Skeletal muscle satellite cell (primary cell): ENCODE measurements at regions not wholly inside any gene's neighbourhood (a gene's known extent, or its start where the extent isn't known, plus 50 kb on each side); places are given as distances from the start of the nearest gene placed in this dataset.

ENCODE experiments used
- H3K27me3 ChIP-seq: 2 replicates; pipeline ENCODE4 v1.7.0; 2013; ENCODE audit warnings: low read length; ENCODE audit not compliant: control insufficient read depth, insufficient read depth
- H3K36me3 ChIP-seq: 2 replicates; pipeline ENCODE4 v1.7.0; 2013; ENCODE audit warnings: mild to moderate bottlenecking, control low read depth, low read length; ENCODE audit not compliant: insufficient read depth
- H3K4me1 ChIP-seq: 2 replicates; pipeline ENCODE4 v1.7.0; 2013; ENCODE audit warnings: low read length; ENCODE audit not compliant: control insufficient read depth, insufficient read depth
- H3K4me2 ChIP-seq: 2 replicates; pipeline ENCODE4 v1.7.0; 2013; ENCODE audit warnings: mild to moderate bottlenecking, low read length
- H3K4me3 ChIP-seq: 2 replicates; pipeline ENCODE4 v1.7.0; 2013; ENCODE audit warnings: low read length
- H3K9ac ChIP-seq: 2 replicates; pipeline ENCODE4 v1.7.0; 2013; ENCODE audit warnings: mild to moderate bottlenecking, low read depth, low read length, moderate library complexity
- H3K9me3 ChIP-seq: replicated peaks from 2 replicates; pipeline ENCODE4 v1.7.0; 2013; ENCODE audit warnings: mild to moderate bottlenecking, control low read depth, low read length

DNA sequence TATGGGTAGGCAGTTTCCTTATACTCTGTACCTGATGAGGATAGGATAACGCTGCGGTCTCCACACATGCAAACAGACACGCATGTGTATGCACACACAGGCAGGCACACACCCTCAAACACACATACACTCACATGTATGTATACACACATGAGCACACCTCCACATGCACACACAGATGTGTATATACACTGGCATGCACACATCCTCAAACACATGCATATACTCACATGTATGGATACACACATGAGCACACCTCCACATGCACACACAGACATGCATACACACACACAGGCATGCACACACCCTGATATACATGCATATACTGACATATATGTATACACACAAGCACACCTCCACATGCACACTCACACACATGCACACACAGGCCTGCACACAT is 267.8 kb upstream of the HDAC4 start:
- Histone ChIP-seq H3K27me3 (no peaks in the 10 kb centered on the region), H3K4me2 (no peak overlapping the region), H3K9me3 (peaks cover 4% of the 10 kb centered on the region), H3K4me1 (no peaks in the 10 kb centered on the region), H3K4me3 (no peak overlapping the region), H3K9ac (no peak overlapping the region), H3K36me3 (no peaks in the 10 kb centered on the region)

DNA sequence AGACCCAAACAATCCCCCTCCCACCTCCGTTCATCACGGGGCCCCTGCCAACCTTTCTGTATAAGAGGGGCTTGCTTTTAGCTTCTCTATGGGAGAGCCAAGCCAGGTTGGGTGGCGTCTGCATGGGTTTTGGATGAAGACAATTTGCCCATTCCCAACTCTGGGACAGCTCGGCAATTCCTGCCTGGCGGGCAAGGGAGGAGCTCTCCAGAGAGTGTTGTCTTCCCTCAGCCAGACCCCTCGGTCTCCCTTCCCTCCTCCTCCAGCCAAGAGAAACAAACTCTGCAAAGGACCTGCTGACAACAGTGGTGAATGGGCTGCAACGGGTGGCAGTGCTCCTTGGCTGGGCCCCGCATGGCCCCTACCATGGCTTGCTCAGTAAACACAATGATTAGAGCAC is 267.2 kb upstream of the HDAC4 start:
- Histone ChIP-seq H3K9ac (no peak overlapping the region), H3K4me3 (no peak overlapping the region)

DNA sequence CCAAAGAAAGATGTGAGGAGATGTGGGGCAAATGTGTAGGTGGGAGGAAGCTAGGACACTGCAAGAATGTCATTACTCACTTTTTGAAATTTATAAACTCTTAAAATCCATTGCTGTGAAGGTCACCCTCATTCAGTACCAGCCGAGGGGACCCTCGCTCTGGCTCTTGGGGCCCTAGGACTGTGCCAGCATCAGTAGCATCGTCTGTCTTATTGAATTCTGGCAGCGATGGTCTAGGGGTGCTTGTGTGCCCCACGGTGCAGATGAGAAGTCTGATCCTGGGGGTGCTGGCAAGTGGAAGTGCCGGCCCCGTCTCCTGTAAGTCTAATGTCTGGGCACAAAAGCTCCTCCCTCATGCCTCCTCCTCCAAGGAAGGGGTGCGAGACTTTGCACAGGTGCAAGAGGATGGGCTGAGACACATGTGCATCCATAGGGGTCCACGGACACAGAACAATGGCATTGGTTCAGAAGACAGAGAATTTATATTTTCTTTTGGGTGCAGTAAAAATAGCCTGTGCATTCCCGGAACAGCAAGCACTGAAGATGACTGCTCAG is 266.7 kb upstream of the HDAC4 start:
- H3K4me2 ChIP-seq, result no peak overlapping the region

More for the DNA sequence above, 267.2 kb upstream of the HDAC4 start:
- H3K4me2 ChIP-seq, result no peak overlapping the region
- no peaks in the 10 kb centered on the region for H3K36me3 ChIP-seq
- no peaks in the 10 kb centered on the region for H3K4me1 ChIP-seq
- peaks cover 4% of the 10 kb centered on the region for H3K9me3 ChIP-seq
- no peaks in the 10 kb centered on the region for H3K27me3 ChIP-seq

DNA sequence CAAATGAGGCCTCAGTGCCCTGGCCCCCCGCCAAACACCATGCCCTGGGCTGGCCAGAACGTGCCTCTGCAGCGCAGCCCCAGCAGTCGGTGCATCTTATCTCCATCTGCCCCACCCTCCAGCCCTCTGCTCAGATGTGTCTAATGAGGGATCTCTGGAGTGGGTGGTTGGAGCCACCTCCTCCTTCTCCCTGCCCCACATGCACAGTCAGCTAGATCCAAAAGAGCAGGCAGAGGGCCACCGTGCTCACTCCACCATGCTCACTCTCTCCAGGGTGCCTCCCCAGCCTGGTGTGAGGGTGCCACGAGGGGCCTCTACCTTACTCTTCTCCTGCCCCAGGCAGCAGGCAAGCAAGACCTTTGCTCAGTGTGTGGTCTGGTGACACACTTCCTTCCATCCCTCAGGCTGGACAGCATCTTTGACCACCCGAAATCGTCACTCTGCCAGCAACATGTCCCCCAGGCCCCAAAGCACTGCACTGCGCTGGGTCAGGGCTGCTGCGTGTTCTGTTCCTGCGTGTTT is 266.1 kb upstream of the HDAC4 start:
- Histone ChIP-seq H3K4me2 (no peak overlapping the region), H3K27me3 (no peaks in the 10 kb centered on the region), H3K4me1 (no peaks in the 10 kb centered on the region), H3K9ac (no peak overlapping the region), H3K36me3 (no peaks in the 10 kb centered on the region), H3K9me3 (peaks cover 4% of the 10 kb centered on the region), H3K4me3 (no peak overlapping the region)

More for the DNA sequence above, 266.7 kb upstream of the HDAC4 start:
- H3K9ac ChIP-seq, result no peak overlapping the region
- peaks cover 4% of the 10 kb centered on the region for H3K9me3 ChIP-seq
- H3K4me1 ChIP-seq, result no peaks in the 10 kb centered on the region
- no peaks in the 10 kb centered on the region for H3K27me3 ChIP-seq
- no peaks in the 10 kb centered on the region for H3K36me3 ChIP-seq
- no peak overlapping the region for H3K4me3 ChIP-seq

DNA sequence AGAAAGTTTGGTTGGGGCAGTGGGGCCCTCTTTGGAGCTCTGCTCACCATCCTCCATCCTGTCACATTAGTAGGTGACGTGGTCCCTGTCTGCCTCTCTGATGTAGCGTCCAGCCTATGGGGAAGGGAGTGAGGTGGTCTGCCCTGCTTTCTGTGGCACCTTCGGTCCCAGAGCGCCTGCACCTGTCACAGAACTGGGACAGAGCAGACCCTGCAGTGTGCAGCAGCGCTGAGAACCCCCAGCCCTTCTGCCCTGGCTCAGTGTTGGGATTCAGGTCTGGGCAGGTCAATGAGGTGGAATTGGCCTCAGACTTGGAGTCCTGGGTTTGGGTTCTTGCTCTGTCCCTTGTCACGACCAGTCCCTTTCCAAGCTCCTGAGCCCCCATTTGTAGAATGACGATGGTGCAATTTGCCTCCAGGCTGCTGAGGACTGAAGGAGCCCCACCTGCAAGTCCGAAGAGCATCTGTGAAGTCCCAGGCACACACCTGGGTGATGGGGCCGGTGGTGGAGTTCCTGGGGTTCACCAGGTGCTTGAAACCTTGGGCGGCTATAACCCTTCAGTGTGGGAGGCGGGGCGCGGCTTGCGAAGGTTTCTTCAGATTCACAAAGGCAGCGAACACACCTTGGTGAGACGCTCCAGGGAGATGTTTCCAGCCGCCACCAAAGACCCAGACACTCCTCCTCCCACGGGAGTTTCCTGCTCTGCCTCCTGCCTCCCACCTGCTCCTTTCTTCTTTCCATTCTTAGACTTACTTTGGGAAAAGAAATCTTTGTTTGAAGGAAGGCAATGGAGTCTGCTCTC is 265.4 kb upstream of the HDAC4 start:
- no peaks in the 10 kb centered on the region for H3K36me3 ChIP-seq
- no peaks in the 10 kb centered on the region for H3K4me1 ChIP-seq
- no peak overlapping the region for H3K4me2 ChIP-seq
- no peaks in the 10 kb centered on the region for H3K27me3 ChIP-seq
- peaks cover 4% of the 10 kb centered on the region for H3K9me3 ChIP-seq
- no peak overlapping the region for H3K4me3 ChIP-seq
- H3K9ac ChIP-seq, result no peak overlapping the region

DNA sequence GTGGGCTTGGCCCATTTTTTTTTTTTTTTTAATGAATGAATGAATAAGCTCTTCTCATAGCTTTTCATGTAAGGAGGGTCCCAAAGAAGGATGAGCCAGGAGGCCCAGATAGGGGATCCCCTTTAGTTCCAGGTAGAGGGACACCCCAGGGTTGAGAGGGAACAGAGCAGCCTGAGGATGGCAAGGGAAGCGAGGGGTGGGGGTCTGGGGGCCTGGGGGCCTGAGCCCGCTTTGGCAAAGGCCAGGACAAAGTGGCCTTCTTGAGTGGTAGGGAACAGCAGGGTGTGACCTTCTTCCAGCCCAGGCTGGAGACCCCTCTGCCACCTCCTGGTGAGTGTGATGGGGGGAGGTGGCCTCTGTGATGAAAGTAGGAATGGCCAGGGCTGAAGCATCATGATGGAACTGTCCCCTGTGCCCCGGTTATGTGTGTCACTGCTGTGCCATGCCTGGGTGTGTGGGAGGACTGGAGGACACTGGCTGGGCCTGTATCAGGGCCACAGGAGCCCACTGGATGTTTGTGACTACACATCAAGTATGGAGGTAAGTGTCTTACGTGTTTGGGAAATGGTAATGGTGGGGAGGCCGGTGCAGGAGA is 263.5 kb upstream of the HDAC4 start:
- no peaks in the 10 kb centered on the region for H3K4me1 ChIP-seq
- no peak overlapping the region for H3K9ac ChIP-seq
- H3K9me3 ChIP-seq, result peaks cover 4% of the 10 kb centered on the region
- no peaks in the 10 kb centered on the region for H3K36me3 ChIP-seq
- no peak overlapping the region for H3K4me3 ChIP-seq
- no peaks in the 10 kb centered on the region for H3K27me3 ChIP-seq
- H3K4me2 ChIP-seq, result no peak overlapping the region

DNA sequence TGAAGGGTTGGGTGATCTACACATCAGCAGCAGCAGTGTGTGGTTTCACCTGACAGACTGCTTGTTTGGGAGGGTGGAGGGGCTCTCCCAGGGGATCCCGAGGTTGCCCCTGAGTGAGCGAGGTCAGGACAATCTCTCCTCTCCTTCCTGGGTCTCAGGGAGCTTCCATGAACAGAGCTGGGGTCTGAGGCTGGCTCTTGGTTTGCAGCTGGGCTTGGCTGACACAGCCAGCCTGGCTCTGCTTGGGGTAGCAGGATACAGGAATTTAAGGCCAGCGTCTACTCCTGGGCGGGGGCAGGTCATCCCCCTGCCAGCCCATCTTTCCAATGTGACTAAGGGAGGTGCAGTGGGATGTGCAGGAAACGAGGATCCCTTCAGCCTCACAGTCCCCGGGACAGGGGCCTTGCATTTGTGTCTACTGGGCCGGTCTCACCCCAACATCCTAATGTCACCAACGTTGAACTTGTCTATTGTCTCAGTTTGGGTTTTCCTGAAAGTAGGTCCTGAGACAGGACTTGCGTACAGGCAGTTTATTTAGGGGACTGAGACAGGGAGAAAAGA is 262.6 kb upstream of the HDAC4 start:
- no peaks in the 10 kb centered on the region for H3K27me3 ChIP-seq
- H3K9me3 ChIP-seq, result no peaks in the 10 kb centered on the region
- no peak overlapping the region for H3K4me3 ChIP-seq

DNA sequence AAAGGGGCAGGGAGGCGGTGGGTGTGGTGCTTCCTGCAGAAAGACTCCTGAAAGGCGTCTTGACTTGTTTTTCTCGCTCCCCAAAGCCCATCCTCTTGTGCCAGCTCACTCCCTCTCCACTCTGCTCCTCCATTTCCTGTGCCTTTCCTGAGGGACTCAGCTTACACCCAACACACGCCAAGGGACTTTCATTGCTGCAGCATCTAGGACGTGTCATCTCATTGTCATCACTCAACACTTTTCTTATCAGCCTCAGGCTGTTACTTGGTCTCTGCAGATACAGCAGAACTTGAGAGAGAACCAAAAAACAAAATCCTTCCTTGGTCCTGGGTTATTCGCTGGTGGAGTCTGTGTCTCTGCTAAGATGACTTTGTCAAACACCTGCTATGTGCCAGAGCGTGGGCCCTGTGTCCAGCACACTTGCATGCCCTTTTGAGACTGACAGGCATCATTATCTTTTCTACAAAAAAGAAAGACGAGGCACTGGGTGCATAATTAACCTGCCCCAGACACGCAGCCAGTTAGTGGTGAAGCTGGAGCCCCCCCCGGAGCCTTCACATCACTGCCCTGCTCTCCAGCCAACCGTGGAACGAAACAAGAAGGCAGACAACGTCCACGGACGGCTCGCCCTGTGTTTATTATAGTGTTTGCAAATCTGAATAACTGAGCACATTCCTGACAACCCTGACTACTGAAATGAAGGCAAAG is 261.7 kb upstream of the HDAC4 start:
- Histone ChIP-seq H3K4me3 (no peak overlapping the region), H3K9me3 (no peaks in the 10 kb centered on the region), H3K4me1 (no peaks in the 10 kb centered on the region), H3K9ac (no peak overlapping the region), H3K4me2 (no peak overlapping the region), H3K27me3 (no peaks in the 10 kb centered on the region), H3K36me3 (no peaks in the 10 kb centered on the region)

More for the DNA sequence above, 262.6 kb upstream of the HDAC4 start:
- Histone ChIP-seq H3K9ac (no peak overlapping the region), H3K4me1 (no peaks in the 10 kb centered on the region), H3K36me3 (no peaks in the 10 kb centered on the region), H3K4me2 (no peak overlapping the region)

DNA sequence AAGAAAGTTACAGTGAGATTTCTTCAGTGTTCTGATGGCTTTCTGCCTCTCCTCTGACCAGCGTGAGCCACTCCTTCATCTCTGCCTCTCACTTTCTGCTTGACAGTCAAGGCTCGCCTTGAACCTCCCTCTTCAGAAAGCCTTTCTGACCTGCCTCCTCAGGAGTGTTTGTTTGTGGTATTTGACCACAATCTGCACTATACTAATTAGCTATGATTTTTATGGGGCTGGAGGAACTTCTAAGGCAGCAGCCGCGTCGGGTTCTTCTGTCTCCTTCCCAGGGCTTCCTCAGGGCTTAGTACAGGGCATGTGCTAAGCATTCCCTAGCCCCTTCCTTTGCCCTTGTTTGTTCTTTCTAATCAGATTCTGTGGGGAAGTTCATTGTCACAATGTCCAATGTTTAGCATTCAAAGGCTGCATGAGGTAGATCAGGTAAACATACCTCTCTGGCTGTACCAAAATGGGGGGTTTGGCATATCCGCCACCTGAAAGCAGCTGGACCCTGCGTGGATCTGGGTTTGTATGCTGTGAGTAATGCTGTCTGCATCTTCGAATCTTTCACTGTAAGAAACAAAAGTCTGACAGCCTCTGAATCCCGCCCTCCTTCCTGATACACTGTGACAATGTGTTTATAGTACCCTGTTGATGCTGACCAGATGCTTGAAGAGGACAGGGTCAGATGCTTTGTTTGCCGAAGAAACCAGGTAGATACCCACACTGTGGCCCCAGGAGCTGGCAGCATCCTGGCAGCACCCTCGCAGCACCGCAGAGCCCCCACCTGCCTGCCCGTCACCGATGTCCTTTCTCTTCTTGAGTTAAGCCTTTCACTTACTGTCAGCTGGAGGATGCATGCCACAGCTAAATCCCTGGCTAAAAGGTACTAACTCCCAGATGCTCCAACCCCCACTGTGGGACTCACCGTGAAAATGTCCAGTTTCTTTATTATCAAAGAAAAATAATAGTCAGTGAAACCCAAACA is 260.8 kb upstream of the HDAC4 start:
- Histone ChIP-seq H3K9ac (no peak overlapping the region), H3K4me2 (no peak overlapping the region), H3K27me3 (no peaks in the 10 kb centered on the region), H3K9me3 (no peaks in the 10 kb centered on the region), H3K4me3 (no peak overlapping the region), H3K36me3 (no peaks in the 10 kb centered on the region), H3K4me1 (no peaks in the 10 kb centered on the region)

DNA sequence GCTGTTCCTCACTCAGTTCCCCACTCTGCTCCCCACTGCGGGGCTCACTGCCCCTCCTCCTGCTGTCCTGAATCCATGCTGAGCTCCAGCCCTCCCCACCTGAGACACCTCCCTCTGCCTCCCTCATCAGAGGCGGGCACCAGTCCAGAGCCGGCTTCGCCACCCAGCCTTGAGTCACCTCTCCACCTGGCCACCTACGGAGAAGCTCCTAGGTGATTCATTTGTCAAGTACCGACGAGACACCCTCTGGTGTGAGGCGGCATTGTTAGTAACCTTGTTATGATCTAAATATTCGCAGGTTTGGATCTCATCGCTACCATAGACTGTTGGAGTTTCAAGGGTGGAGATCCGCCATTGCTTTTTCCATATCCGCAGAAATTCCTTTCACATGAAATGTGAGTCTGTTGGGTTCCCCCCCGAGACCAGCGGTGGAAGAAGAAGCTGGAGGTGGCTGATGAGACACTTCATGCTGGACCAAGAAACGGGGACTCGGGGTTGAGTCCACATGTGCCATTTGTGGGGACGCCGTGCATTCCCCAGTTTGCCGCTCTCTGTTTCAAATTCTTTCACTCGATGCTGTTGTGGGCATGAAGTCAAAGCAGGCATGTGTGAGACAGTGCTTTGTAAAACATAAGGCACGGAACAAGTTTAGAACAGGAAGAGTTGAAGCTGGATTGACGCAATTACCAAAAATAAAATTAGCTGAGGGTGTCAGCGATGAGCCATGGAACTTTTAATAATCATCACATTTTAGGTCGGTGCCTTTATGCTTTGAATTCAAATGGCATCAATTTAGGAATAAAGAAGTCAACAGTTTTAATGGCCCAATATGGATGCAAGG is 259.8 kb upstream of the HDAC4 start:
- no peak overlapping the region for H3K9ac ChIP-seq
- no peaks in the 10 kb centered on the region for H3K9me3 ChIP-seq
- H3K36me3 ChIP-seq, result no peaks in the 10 kb centered on the region
- H3K4me1 ChIP-seq, result no peaks in the 10 kb centered on the region
- no peaks in the 10 kb centered on the region for H3K27me3 ChIP-seq
- no peak overlapping the region for H3K4me2 ChIP-seq
- no peak overlapping the region for H3K4me3 ChIP-seq
